WTC11 (cell line): ENCODE measurements at regions not wholly inside any gene's neighbourhood (a gene's known extent, or its start where the extent isn't known, plus 50 kb on each side); places are given as distances from the start of the nearest gene placed in this dataset.

ENCODE experiments used
- CTCF ChIP-seq: fragments of 200-600 bp; IDR thresholded peaks from 2 replicates; pipeline ENCODE4 v1.8.0; 2022; ENCODE audit warnings: antibody characterized with exemption
- FOXP1 ChIP-seq: sonication (generic); formaldehyde crosslinking; IDR thresholded peaks from 2 replicates; pipeline ENCODE4 v1.8.0; 2022; ENCODE audit warnings: missing genetic modification reagents, mild to moderate bottlenecking, moderate library complexity, borderline replicate concordance
- HMGA2 ChIP-seq: fragments of 250-450 bp; sonication (Bioruptor Pico); IDR thresholded peaks from 2 replicates; pipeline ENCODE4 v1.4.0; 2021; ENCODE audit warnings: mild to moderate bottlenecking, moderate library complexity
- NFATC4 ChIP-seq: fragments of 250-450 bp; sonication (Bioruptor Pico); IDR thresholded peaks from 2 replicates; pipeline ENCODE4 v1.9.0; 2021; ENCODE audit warnings: mild to moderate bottlenecking
- SOX15 ChIP-seq: fragments of 250-450 bp; sonication (Bioruptor Pico); IDR thresholded peaks from 2 replicates; pipeline ENCODE4 v1.9.0; 2021; ENCODE audit warnings: mild to moderate bottlenecking
- ZBTB43 ChIP-seq: sonication (generic); formaldehyde crosslinking; IDR thresholded peaks from 2 replicates; pipeline ENCODE4 v1.8.1; 2023; ENCODE audit warnings: mild to moderate bottlenecking, missing genetic modification reagents
- ZNF138 ChIP-seq: sonication (generic); formaldehyde crosslinking; conservative IDR thresholded peaks from 2 replicates; pipeline ENCODE4 v1.8.1; 2022; ENCODE audit warnings: mild to moderate bottlenecking, moderate library complexity, missing genetic modification reagents
- ZSCAN18 ChIP-seq: fragments of 250-450 bp; sonication (Bioruptor Pico); IDR thresholded peaks from 2 replicates; pipeline ENCODE4 v2.1.2; 2022; ENCODE audit warnings: mild to moderate bottlenecking, moderate library complexity
- TF ChIP-seq, protein P1 (sequence below): fragments of 250-450 bp; sonication (Bioruptor Pico); IDR thresholded peaks from 2 replicates; pipeline ENCODE4 v1.9.0; 2021; ENCODE audit warnings: mild to moderate bottlenecking
- TF ChIP-seq, protein P2 (sequence below): sonication (generic); formaldehyde crosslinking; IDR thresholded peaks from 2 replicates; pipeline ENCODE4 v1.8.1; 2023; ENCODE audit warnings: mild to moderate bottlenecking, missing genetic modification reagents, borderline replicate concordance

DNA sequence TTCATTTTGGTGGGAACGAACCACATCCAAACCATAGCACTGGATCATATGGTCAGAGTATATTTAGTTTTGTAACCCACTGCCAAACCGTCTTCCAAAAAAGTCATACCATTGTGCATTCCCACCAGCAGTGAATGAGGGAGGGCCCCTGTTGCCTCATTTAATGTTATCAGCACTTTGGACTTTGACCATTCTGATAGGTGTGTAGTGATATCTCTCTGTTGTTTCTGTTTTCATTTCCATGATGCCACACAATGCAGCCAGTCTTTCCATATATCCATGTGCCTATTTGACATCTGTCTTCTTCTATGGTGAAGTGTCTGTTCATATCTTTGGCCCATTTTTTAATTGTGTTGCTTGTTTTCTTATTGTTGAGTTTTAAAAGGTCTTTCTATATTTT, 105.0 kb upstream of the PPP2R2D start:
- TF ChIP-seq, protein P1, sequence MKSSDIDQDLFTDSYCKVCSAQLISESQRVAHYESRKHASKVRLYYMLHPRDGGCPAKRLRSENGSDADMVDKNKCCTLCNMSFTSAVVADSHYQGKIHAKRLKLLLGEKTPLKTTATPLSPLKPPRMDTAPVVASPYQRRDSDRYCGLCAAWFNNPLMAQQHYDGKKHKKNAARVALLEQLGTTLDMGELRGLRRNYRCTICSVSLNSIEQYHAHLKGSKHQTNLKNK, result no peak
- TF ChIP-seq ZSCAN18 (CRISPR knock-in tag), result no peak
- TF ChIP-seq, protein P2, sequence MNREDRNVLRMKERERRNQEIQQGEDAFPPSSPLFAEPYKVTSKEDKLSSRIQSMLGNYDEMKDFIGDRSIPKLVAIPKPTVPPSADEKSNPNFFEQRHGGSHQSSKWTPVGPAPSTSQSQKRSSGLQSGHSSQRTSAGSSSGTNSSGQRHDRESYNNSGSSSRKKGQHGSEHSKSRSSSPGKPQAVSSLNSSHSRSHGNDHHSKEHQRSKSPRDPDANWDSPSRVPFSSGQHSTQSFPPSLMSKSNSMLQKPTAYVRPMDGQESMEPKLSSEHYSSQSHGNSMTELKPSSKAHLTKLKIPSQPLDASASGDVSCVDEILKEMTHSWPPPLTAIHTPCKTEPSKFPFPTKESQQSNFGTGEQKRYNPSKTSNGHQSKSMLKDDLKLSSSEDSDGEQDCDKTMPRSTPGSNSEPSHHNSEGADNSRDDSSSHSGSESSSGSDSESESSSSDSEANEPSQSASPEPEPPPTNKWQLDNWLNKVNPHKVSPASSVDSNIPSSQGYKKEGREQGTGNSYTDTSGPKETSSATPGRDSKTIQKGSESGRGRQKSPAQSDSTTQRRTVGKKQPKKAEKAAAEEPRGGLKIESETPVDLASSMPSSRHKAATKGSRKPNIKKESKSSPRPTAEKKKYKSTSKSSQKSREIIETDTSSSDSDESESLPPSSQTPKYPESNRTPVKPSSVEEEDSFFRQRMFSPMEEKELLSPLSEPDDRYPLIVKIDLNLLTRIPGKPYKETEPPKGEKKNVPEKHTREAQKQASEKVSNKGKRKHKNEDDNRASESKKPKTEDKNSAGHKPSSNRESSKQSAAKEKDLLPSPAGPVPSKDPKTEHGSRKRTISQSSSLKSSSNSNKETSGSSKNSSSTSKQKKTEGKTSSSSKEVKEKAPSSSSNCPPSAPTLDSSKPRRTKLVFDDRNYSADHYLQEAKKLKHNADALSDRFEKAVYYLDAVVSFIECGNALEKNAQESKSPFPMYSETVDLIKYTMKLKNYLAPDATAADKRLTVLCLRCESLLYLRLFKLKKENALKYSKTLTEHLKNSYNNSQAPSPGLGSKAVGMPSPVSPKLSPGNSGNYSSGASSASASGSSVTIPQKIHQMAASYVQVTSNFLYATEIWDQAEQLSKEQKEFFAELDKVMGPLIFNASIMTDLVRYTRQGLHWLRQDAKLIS, result no peak
- no peak for TF ChIP-seq SOX15 (CRISPR knock-in tag)
- no peak for TF ChIP-seq NFATC4 (CRISPR knock-in tag)
- TF ChIP-seq CTCF, result no peak
- no peak for TF ChIP-seq ZBTB43 (CRISPR knock-in tag)
- no peak for TF ChIP-seq ZNF138
- no peak for TF ChIP-seq FOXP1 (CRISPR knock-in tag)
- TF ChIP-seq HMGA2 (CRISPR knock-in tag), result no peak
